Caco-2 (cell line): ENCODE measurements at regions not wholly inside any gene's neighbourhood (a gene's known extent, or its start where the extent isn't known, plus 50 kb on each side); places are given as distances from the start of the nearest gene placed in this dataset.

ENCODE experiments used
- BruUV-seq: library from RNA; stranded (reverse); fragments of 400-500 nt; replicated peaks from 2 replicates; lab custom pipeline; 2021; lab: Mats Ljungman, UMichigan
- CTCF ChIA-PET: fragments of 300-600 bp; sonication (Branson Sonifier 250); formaldehyde crosslinking; loops from one replicate; lab custom pipeline; 2022; ENCODE audit warnings: antibody characterized with exemption; lab: Charles Lee
- POLR2A ChIA-PET: fragments of 300-600 bp; sonication (Branson Sonifier 250); formaldehyde crosslinking; loops from one replicate; lab custom pipeline; 2022; ENCODE audit warnings: antibody characterized with exemption; lab: Charles Lee
- DNase-seq, 2 experiments: peaks; one replicate each; pipeline versions ENCODE4 v3.0.0 to v3.0.0-alpha.2; 2020 to 2022
- H3K27me3 ChIP-seq: replicated peaks from 2 replicates; pipeline ENCODE4 v1.6.0; 2011; ENCODE audit warnings: low read length; ENCODE audit not compliant: control insufficient read depth, insufficient read depth
- H3K36me3 ChIP-seq: 2 replicates; pipeline ENCODE4 v1.5.1; 2011; ENCODE audit warnings: low read length; ENCODE audit not compliant: control insufficient read depth, insufficient read depth
- H3K4me1 ChIP-seq: fragments of 250-450 bp; sonication (Bioruptor Pico); 2 replicates; pipeline ENCODE4 v1.5.1; 2020; ENCODE audit warnings: mild to moderate bottlenecking
- H3K4me3 ChIP-seq: 2 replicates; pipeline ENCODE4 v1.5.1; 2011; ENCODE audit warnings: low read depth, mild to moderate bottlenecking, control low read depth, low read length
- H3K9me3 ChIP-seq: fragments of 250-450 bp; sonication (Bioruptor Pico); 2 replicates; pipeline ENCODE4 v1.5.1; 2020; ENCODE audit warnings: mild to moderate bottlenecking, moderate library complexity
- H3K27ac Mint-ChIP-seq: one replicate; pipeline ENCODE4 v1.8.0; 2022; ENCODE audit warnings: mixed read lengths; ENCODE audit not compliant: unreplicated experiment
- H3K27me3 Mint-ChIP-seq: one replicate; pipeline ENCODE4 v1.8.0; 2022; ENCODE audit warnings: mixed read lengths; ENCODE audit not compliant: insufficient read depth, unreplicated experiment
- H3K36me3 Mint-ChIP-seq: one replicate; pipeline ENCODE4 v1.8.0; 2022; ENCODE audit warnings: mild to moderate bottlenecking, mixed read lengths; ENCODE audit not compliant: insufficient read depth, unreplicated experiment
- H3K4me1 Mint-ChIP-seq: one replicate; pipeline ENCODE4 v1.8.0; 2022; ENCODE audit warnings: low read depth, mixed read lengths; ENCODE audit not compliant: unreplicated experiment
- H3K4me3 Mint-ChIP-seq: one replicate; pipeline ENCODE4 v1.8.0; 2022; ENCODE audit warnings: mild to moderate bottlenecking, moderate library complexity, mixed read lengths; ENCODE audit not compliant: unreplicated experiment
- H3K9me3 Mint-ChIP-seq: one replicate; pipeline ENCODE4 v1.8.0; 2022; ENCODE audit warnings: mixed read lengths; ENCODE audit not compliant: unreplicated experiment
- intact Hi-C: fragments of 100-400 bp; cut with micrococcal nuclease; formaldehyde crosslinking; loops from one replicate; pipeline ENCODE4 v1.10.0; 2022; ENCODE audit not compliant: unreplicated experiment
- TF ChIP-seq, protein P1 (sequence below), 2 experiments: fragments of 200-600 bp in 1 of 2; IDR thresholded peaks; 1 replicate in 1 of 2; 2 replicates in 1 of 2; pipeline versions ENCODE4 v1.5.1 to v1.8.0; 2011 to 2022; ENCODE audit warnings: antibody characterized with exemption in 1 of 2, control low read depth in 1 of 2, inconsistent platforms in 1 of 2, low read depth in 1 of 2, low read length in 1 of 2, mild to moderate bottlenecking in 1 of 2, moderate library complexity in 1 of 2; ENCODE audit not compliant: insufficient read depth in 1 of 2, severe bottlenecking in 1 of 2, unreplicated experiment in 1 of 2

DNA sequence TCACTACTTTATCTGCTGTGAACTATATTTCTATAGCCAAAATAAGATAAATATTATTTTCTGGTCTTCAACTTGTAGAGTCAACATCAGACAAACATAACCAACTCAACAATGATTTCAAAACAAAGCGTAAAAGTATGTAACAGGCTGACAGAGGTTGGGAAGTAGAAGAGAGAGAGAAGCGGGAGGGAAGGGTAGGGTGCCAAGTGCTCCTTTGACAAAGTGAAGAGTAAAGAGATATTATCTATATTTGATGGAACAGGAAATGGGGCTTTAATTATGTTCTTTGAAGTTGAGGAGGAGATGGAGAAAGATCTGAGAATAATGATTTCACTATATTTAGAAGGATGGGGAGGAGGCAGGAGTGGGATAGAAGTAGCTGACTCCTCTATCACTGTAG lies 70.1 kb downstream of the DNTTIP2 start:
- H3K27me3 ChIP-seq: no peaks in the 10 kb centered on the region
- Mint-ChIP-seq H3K27me3 (no peaks in the 10 kb centered on the region), H3K4me3 (no peak overlapping the region), H3K9me3 (peaks cover 11% of the 10 kb centered on the region), H3K27ac (no peak overlapping the region), H3K4me1 (peaks cover 29% of the 10 kb centered on the region), H3K36me3 (peaks cover 6% of the 10 kb centered on the region)
- H3K36me3 ChIP-seq: no peaks in the 10 kb centered on the region
- TF ChIP-seq, protein P1, sequence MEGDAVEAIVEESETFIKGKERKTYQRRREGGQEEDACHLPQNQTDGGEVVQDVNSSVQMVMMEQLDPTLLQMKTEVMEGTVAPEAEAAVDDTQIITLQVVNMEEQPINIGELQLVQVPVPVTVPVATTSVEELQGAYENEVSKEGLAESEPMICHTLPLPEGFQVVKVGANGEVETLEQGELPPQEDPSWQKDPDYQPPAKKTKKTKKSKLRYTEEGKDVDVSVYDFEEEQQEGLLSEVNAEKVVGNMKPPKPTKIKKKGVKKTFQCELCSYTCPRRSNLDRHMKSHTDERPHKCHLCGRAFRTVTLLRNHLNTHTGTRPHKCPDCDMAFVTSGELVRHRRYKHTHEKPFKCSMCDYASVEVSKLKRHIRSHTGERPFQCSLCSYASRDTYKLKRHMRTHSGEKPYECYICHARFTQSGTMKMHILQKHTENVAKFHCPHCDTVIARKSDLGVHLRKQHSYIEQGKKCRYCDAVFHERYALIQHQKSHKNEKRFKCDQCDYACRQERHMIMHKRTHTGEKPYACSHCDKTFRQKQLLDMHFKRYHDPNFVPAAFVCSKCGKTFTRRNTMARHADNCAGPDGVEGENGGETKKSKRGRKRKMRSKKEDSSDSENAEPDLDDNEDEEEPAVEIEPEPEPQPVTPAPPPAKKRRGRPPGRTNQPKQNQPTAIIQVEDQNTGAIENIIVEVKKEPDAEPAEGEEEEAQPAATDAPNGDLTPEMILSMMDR (IDR thresholded peaks at IDR 0.05; ENCODE audit: insufficient read depth in 1 of 2, low read depth in 1 of 2, low read length in 1 of 2, severe bottlenecking in 1 of 2, unreplicated experiment in 1 of 2): no peak
- no peak for DNase-seq
- ChIA-PET POLR2A (no interaction called here), CTCF (no interaction called here)
- intact Hi-C loops: no loop called here
- no peak overlapping the region for H3K4me3 ChIP-seq
- BruUV-seq: no TSS peak
- peaks cover 16% of the 10 kb centered on the region for H3K4me1 ChIP-seq
- peaks cover 8% of the 10 kb centered on the region; the same call in 1 of the 2 replicates for H3K9me3 ChIP-seq

DNA sequence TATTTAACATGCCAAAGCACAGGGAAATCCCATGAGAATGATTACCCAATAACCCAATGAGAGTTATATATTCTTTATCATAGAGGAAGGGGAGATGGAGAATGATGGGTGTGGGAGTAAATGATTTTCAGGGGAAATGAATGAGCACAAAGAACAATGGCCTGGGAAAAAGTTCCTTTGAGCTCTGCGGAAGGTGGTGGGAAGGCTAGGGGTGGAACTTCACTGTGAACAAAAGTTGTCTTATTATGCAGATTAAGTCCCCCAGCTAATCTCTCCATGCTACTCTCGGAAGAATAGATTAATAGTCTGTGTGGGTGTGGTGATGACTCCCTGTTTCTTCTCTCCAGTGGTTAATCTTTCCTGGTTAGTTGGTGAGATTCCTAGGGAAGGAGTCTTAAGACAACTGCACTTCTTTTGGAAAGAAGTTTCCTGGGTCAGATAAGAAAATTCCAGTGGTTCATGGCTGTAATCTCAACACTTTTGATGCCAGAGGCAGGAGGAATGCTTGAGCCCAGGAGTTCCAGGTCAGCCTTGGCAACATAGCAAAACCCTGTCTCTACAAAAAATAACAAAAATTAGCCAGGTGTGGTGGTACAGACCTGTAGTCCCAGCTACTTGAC lies 71.6 kb downstream of the DNTTIP2 start:
- intact Hi-C loops: no loop called here
- H3K36me3 ChIP-seq: no peaks in the 10 kb centered on the region
- H3K27me3 ChIP-seq: no peaks in the 10 kb centered on the region
- H3K9me3 Mint-ChIP-seq: peaks cover 11% of the 10 kb centered on the region
- ChIA-PET CTCF (no interaction called here), POLR2A (no interaction called here)
- H3K4me3 Mint-ChIP-seq: no peak overlapping the region
- peaks cover 8% of the 10 kb centered on the region; the same call in 1 of the 2 replicates for H3K9me3 ChIP-seq
- H3K4me1 Mint-ChIP-seq: peaks cover 16% of the 10 kb centered on the region
- no peak overlapping the region for H3K27ac Mint-ChIP-seq
- H3K4me1 ChIP-seq: peaks cover 2% of the 10 kb centered on the region; the same call in 1 of the 2 replicates
- H3K36me3 Mint-ChIP-seq: no peaks in the 10 kb centered on the region
- no peaks in the 10 kb centered on the region for H3K27me3 Mint-ChIP-seq
- H3K4me3 ChIP-seq: no peak overlapping the region
- TF ChIP-seq, protein P1 (IDR thresholded peaks at IDR 0.05; ENCODE audit: insufficient read depth in 1 of 2, low read depth in 1 of 2, low read length in 1 of 2, severe bottlenecking in 1 of 2, unreplicated experiment in 1 of 2): no peak
- no TSS peak for BruUV-seq
- DNase-seq: no peak

DNA sequence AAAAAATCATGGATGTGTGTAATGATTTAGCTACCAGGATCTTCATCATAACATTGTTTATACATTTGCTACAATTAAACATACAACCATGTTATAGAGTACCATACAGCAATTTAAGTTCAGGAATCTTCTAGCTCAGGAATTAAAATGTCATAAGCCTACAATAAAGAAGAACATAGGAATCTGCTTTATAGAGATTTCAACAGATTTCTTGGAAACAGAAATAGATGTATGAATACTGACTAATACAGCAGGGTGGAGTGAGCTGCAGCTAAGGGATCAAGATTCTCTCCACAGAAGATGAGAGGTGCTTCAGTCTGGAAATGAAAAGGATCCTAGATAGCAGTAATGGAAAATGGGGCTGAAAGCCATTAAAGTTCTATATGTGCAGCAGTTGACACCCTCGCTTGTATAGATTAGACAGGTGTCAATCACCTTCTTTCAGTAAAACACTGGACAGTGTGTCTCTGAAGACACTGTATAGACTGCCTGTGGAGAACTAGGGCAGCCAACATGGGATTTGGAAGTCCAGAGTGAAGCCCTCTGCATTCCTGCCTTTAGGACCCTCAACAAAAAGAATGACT lies 73.9 kb downstream of the DNTTIP2 start:
- intact Hi-C loops: no loop called here
- H3K4me3 Mint-ChIP-seq: no peak overlapping the region
- Histone ChIP-seq H3K4me3 (no peak overlapping the region), H3K36me3 (no peaks in the 10 kb centered on the region), H3K9me3 (peaks cover 8% of the 10 kb centered on the region; the same call in 1 of the 2 replicates), H3K4me1 (no peaks in the 10 kb centered on the region), H3K27me3 (no peaks in the 10 kb centered on the region)
- H3K4me1 Mint-ChIP-seq: peaks cover 10% of the 10 kb centered on the region
- TF ChIP-seq, protein P1 (IDR thresholded peaks at IDR 0.05; ENCODE audit: insufficient read depth in 1 of 2, low read depth in 1 of 2, low read length in 1 of 2, severe bottlenecking in 1 of 2, unreplicated experiment in 1 of 2): no peak
- no peaks in the 10 kb centered on the region for H3K27me3 Mint-ChIP-seq
- no peak overlapping the region for H3K27ac Mint-ChIP-seq
- BruUV-seq: no TSS peak
- POLR2A ChIA-PET: no interaction called here
- no peaks in the 10 kb centered on the region for H3K36me3 Mint-ChIP-seq
- CTCF ChIA-PET: no interaction called here
- H3K9me3 Mint-ChIP-seq: peaks cover 11% of the 10 kb centered on the region
- DNase-seq: no peak
